Fibroblast of gingiva (primary cell): ENCODE measurements at regions not wholly inside any gene's neighbourhood (a gene's known extent, or its start where the extent isn't known, plus 50 kb on each side); places are given as distances from the start of the nearest gene placed in this dataset.
"Not testable (repeated sequence)": the region's sequence is repeated elsewhere in the genome, so short reads cannot be mapped to it uniquely, and the experiment has no call there.

ENCODE experiments used
- DNase-seq: peaks from one replicate; pipeline ENCODE4 v3.0.0-alpha.2; 2011; ENCODE audit warnings: low read depth

DNA sequence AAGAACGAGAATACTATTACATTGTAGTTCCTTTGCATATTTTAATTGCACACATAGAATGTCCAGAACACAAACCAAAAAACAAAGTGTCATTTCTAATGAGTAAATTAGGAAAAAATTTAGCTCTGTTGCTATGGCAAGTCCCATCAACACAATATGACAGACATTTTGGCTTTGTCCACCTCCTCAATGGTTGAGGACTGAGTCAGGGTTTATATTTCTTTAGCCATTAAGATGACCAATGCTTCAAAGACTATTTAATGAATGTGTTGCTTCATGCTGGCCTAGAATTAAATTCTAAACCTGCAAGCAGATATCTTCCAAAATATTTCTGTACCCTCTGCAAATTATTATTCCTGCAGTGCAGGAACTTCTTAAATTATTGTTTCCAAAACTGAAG lies 719.2 kb downstream of the NTRK3 start:
- no peak for DNase-seq

DNA sequence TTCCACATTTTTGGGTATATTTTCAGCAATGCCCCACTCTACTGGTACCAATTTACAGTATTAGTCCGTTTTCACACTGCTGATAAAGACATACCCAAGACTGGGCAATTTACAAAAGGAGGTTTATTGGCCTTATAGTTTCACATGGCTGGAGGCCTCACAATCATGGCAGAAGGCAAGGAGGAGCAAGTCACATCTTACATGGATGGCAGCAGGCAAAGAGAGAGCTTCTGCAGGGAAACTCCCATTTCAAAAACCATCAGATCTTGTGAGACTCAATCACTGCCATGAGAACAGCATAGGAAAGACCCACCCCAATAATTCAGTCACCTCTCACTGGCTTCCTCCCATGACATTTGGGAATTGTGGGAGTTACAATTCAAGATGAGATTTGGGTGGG lies 722.9 kb downstream of the NTRK3 start:
- DNase-seq = not testable (repeated sequence)

DNA sequence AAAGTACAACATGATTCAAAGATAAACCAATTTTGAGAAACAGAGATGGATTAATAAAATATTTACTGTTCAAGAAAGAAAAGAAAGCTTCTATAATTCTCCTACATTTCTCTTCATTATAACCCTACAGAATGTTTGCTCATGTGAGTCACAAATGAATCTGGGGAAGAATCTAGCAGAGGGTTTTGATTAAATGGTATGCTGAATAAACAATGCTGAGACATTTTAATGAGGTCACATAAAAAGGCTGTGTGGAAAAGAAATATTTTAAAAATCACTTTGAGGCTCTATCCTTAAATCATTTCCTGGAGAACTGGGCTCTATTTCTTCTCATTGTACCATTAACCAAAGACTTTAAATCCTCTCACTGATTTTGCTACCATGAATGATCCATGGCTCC lies 727.7 kb downstream of the NTRK3 start:
- DNase-seq = no peak

DNA sequence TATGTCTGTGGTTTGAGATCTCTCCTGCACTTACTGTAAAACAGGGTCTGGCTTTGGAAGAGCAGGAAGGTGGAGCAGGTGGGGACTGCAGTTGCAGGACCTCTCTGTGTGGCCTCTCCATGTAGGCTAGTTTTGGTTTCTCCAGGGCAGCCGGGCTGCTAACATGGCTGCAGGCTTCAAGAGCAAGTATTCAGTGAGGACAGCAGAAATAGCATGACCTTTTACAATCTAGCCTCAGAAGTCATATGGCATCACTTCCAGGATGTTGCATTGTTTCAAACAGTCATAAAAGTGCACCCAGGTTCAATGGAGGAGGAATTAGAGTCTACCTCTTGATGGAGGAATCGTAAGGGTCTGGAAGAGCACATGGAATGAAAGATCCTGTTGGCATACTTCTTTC lies 728.7 kb downstream of the NTRK3 start:
- no peak for DNase-seq

DNA sequence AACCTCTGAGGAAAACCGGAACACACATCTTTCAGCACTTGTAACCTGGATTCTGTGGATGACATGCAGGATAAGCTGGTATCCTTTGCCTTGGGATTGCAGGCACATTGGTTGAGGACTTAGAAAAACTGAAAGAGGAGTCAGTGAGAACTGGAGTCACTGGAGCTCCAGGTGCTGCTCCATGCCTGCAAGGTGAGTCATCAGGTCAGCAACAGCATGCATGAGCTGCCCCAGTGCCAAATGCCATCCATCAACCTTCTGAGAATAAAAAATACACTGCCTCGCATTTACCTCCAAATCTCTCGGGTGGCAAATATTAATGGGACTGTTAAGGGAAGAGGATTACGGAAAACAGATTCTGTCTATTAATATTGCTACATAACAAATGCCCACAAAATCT lies 729.1 kb downstream of the NTRK3 start:
- no peak for DNase-seq

DNA sequence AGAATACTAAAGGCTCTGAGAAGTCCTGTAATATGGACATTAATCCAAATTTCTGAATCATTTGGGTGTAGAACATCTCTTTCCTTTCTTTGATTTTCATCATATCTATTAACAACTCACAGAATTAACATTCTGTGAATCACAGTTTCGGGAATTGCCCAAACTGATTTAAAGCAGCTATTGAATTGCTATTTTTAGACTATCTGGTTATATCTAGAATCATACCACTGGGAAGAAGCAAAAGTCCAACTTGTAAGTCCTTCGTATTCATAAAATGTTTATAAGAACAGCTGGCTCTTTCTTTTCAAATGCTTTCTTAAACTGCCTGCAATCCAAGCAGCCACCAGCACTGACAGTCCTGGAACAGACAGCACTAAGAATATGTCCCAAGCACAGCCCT lies 733.0 kb downstream of the NTRK3 start:
- DNase-seq = no peak

DNA sequence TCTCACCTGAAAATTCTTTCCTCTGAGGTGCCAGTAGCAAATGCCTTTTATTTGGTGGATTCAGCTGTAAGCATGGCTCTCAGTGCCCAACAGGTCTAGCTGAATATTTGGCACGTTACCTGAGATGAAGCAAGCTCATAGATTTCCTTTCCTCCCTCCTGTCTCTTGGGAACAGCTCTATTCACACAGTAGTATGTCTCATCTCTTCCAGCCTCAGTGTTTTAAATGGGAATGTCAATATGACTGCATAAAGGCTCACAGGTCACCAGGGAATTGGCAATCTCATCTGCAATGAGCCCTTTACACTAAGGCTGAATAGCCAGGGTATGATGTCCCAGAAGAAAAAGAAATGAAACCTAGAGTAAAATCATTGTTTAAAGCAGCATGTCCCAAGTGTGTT lies 733.5 kb downstream of the NTRK3 start:
- DNase-seq = no peak

DNA sequence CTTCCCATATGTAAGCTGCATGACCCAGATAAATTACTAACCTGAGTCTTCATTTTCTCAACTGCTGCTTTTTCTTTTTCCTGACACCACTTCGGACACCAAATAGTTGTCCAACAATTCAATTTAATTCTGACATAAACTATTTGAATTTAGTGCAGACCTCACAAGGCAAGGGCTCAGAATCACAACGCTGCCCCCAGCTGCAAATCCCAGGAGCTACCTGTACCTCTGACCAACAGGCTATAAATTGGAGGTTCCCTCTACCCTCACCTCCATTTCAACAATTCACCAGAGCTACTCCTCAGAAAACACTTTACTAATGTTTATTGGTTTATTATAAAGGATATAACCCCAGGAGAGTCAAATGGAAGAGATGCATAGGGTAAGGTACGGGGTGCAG lies 737.6 kb downstream of the NTRK3 start:
- no peak for DNase-seq

DNA sequence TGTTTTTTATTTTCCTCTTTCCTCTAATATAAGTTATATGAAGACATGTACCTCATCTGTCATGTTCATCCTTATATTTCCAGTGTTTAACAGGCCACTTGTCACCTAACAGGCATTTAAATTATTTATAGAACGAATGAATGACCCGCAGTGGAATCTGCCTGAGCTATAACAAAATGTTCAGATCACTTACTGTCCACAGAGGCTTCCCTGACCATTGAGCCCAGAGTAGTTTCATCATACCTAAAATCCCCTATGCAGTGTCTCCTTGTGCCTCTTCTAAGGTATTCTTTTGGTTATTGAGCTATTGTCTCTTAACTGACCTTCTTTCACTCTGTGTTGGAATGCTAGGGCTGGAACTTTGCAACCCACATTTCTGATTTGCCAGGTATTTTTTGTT lies 748.5 kb downstream of the NTRK3 start:
- DNase-seq = no peak

DNA sequence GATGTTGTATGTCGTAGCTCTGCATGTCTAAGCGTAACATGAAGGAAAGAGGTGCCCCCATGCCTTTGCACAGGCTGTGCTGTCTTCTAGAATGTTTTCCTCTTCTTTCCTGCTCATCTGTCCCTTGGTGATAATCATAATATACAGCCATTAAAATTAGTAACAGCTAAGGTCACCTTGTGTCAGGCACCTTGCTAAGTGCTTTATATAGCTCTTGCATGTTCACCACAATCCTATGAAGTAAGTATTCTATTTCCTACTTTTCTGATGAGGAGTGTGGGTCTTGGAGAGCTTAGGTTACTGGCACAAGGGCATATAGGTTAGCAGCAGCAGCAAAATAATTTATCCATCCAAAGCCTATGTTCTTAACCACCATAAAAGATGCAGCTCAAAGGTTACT lies 754.4 kb downstream of the NTRK3 start:
- DNase-seq = no peak

DNA sequence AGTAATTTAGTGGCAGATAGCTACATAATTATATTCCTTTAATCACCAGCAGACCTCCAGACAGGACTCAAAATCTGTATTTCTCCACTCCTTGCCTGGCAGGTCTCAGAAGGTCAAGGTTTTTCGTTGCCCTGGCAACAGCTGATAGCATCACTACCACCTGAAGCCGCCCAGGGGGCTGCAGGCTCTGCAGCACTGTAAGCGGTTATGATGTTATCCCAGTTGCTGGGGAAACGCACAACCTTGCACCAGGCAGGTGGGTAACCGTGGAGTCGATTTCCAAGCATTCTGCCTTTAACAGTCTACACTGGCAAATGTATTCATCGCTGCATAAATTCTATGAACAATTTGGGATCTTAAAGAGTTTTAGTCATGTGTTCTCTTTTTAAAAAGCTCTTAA lies 756.3 kb downstream of the NTRK3 start:
- DNase-seq = no peak

DNA sequence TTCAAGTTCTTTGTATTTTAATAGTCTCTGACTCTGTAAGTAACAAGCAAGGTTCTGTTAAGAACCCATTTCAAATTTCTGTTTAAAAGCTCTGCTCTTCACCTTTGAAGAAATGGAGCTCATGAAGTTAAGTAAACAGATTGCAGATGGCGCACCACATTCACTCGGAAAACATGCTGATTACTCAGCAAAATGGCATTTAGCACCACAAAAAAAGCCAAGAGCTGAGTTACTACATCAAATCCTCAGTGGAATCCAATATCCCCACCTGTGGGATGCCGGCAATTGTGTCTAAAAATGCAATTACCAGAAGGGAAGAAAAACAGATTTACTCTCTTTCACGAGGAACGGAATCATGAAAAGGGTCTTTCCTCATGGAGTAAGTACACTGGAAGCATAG lies 758.0 kb downstream of the NTRK3 start:
- DNase-seq = no peak

DNA sequence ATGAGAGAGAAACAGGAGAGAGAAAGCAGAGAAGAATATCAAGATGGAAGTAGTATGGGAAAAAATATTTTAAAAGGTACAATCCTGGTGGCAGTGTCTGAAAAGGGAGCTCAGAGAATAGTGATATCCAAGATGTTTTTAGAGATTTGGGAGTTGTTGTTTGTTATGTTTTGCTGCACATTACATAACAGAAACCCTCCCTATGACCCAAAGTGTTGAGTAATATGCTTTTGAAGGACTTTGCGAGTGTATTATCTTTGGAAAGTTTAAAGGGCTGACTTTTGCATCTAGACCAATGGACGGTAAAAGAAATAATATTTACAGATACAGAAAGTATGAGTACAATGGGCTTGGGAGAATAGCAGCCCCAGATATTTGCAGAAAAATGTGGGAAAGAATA lies 759.7 kb downstream of the NTRK3 start:
- no peak for DNase-seq

DNA sequence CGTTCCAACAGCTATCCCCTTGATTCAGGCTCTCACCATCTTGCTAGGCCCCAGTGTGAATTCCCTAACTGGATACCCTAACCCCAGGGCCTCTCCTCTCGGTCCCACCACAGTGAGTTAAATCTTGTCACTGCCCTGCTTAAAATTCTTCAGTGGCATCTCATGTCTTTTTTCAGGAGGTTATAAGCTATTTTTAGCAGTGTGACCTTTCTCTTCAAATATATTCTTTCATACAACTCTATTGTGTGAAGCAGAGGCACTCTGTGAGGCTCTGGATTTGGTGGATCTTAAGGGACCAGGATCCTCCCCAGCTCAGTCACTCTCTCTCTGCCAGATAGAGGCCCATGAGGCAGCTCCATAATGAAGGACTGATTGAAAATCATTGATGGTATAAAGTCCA lies 760.4 kb downstream of the NTRK3 start:
- no peak for DNase-seq

DNA sequence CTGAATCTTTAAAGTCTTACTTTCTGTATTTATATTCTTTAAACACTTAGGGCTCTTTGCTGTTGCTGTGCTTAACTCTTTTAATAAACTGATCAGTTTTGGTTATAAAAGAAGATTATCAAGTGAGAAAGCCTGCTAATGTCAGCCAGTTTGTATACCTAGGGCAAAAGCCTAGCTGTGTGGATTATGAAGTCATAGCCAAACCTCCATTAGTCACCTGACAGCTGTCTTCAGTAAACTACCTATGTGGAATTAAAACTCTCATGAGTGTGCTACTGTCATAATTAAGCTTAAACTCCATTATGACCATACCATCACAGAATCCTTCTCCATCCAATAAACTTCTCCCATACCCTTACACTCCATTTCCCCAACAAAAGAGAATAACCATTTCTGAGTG lies 762.7 kb downstream of the NTRK3 start:
- no peak for DNase-seq

DNA sequence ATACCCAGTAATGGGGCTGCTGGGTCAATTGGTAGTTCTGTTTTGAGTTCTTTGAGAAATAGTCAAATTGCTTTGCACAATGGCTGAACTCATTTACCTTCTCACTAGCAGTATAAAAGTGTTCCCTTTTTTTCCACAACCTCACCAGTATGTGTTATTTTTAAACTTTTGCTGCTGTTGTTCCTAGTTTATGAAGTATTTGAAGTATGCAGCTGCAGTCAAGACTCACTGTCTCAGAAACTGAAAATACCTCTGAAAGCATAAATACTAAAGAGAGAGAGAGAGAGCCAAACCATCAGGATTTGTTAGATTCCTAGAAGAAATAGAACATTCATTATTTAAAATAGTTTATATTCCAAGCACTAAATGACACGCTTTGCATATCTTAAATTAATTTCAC lies 764.2 kb downstream of the NTRK3 start:
- DNase-seq = no peak

DNA sequence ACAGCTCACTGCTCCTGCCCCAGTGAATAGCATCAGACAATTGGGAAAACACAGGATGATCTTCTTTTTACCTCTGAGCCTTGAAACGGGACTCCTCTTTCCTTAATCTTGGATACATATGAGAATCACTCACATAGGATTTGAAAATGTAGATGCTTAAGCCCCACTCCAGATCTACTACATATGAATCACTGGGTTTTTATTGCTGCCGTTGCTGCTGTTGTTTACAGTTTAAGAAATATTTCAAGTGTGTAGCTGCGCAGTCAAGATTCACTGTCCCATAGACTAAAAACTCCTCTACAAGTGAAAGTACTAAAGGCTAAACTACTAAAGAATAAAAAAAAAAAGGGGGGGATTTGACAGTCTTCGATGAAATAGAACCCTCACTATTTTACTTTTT lies 765.9 kb downstream of the NTRK3 start:
- DNase-seq = no peak

DNA sequence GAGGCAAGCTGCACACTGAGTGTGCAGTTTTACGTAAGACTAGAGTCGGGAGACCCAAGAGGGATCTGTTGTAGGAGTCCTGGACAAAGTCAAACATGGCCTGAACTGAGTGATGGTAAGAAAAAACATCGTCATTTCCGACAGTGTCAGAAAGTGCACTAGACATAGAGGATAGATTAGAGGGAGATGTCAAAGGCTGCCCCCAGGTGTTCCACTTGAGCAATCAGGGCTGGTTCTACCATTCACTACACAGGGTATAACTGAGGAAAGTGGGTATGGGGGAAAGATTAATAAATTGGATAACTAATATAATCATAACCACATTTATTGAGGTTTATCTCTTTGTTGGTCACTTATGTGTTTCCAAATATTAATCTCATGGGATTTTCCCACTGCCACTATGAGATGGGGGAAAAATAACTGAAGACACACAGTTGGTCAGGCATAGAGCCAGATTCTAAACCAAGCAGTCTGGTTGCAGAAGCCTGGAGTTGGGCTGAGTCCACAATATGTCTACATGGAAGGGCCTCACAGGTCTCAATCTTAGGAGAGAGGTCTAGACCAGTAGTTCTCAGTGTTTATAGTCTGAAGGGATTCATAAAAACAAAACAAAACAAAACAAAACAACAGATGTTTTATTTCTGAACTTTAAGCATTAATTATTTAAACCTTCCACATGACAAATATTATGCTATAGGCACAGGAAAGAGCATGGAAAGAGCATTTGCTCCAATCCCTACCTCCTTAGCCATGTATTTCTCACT lies 766.5 kb downstream of the NTRK3 start:
- DNase-seq = no peak

DNA sequence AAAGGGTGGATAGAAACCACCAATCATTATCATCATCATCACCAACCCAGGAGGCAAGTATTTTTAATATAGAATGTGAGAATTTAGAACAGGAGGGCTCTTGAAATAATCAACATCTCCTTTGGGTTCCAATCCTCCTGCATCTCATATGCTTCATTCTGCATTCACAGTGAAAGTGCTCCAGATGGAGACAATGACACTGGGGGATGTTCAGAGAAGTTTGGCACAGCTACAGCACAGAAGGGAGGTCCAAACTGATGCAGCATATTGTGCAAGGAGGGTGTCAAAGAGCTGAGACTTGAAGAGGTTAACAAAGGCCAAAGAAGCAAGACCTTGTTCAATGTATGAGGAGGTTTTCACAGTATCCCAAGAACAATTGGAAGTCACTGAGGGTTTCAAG lies 767.1 kb downstream of the NTRK3 start:
- DNase-seq = no peak

DNA sequence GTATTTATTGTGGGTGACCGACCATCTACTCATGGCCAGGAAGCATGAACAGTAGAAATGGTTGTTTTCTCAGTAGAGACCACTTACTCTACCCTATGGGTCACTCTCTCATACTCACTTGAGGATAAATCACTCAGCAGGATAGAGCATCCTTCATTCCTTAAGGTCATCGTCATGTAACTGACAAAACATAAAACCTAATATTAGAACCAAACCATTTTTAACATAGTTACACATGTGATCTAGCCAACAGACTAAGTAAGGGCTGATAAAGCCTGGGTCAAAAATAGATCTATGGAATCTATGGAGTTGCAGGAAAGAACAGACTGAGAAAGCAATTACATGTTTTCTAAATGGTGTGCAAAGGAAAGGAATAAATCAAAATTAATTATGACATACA lies 769.1 kb downstream of the NTRK3 start:
- no peak for DNase-seq

DNA sequence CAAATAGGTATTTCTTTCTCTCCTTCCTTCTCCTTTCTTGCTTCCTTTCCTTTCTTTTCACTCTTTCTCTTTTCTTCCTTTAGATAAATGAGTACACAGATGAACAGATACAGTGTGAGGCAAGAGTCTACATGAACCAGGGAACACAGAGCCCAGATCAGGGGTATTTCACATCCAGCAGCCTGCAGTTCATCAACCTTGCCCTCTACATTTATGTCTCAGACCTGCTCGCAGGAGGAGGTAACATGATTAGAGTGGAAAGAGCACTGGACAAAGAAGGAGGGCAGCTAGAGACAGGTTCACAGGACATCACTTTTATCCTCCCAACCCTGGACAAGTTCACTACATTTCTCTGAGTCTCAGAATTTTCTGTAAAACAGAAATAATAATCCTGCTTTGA lies 773.1 kb downstream of the NTRK3 start:
- no peak for DNase-seq

DNA sequence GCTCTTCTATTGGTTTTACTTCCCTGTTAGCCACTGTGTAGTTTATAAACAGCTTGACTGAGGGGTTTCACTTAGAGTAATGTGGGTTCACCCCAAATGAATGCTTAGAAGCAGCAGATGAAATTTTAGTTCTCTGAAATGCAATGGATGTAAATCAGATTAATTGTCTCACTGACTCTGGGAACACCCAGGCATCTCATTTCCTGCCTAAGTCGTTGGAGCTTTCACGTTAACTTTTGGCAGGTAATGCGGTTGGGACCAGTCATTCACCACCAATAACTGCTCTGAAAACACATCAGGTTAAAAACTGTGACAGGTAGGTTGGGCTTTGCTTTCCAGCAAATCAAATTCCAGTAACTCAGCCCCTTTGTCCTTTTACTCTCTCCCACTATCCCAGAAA lies 775.4 kb downstream of the NTRK3 start:
- DNase-seq = no peak

DNA sequence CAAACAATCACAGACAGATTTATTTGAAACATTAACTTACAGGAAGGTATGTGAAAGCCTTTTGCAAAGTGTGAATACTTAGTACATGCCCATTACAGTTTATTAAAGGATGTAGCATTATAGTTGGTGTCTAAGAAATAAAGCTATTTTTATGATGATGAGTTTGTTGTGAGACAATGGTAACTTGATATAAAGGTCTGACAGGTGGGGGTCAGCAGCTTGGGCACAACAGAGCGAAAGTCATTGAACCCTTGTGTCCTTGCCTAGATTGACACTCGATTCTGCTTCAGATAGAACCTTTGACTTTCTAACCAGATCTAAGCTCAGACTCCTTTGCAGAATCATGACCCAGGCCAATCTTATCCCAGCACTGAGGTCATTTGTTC lies 777.9 kb downstream of the NTRK3 start:
- DNase-seq = no peak

DNA sequence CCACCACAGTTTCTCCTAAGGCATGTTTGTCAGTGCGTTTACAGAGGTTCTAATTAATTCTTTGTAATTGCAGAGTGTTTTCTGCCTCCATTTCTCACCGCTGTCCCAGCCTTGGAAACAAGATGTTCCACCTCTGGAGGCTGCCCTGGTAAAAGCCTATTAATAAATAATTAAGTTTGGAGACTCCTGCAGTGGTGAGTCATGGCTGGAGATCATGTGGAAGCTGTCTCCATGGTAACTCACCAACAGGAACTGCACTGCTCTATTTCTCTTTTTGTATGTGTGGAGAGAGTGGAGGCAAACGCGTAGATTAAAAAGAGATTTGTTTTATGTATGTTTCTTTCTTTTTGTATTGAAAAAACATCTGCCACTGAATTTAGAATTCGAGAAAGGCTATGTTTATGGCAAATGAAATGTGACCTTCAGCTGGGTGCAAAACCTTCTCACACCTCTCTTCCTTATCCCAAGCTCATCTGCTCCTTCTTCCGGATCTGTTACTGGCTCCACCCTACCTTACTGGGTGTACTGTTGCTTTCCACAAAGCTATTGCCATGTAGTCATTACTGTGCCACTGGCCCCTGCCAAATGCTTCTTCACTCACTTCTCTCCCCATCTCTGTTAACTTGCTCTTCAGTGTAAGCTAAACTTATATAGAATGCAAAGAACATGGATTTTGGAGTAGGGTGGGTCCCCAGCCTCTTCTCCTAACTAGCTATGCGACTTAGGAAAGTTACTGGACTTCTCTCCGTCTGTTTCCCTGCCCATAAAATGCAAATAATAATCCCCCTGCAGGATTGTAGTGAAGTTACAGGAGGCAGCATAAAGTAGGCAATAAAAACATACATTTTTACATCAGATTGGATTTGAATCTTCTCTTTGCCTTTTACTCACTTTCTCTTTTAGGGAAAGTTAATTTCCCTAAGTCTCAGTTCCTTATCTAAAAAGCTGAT lies 778.5 kb downstream of the NTRK3 start:
- DNase-seq = no peak
